ENCODE measurements at regions not wholly inside any gene's neighbourhood (a gene's known extent, or its start where the extent isn't known, plus 50 kb on each side); places are given as distances from the start of the nearest gene placed in this dataset.

DNA sequence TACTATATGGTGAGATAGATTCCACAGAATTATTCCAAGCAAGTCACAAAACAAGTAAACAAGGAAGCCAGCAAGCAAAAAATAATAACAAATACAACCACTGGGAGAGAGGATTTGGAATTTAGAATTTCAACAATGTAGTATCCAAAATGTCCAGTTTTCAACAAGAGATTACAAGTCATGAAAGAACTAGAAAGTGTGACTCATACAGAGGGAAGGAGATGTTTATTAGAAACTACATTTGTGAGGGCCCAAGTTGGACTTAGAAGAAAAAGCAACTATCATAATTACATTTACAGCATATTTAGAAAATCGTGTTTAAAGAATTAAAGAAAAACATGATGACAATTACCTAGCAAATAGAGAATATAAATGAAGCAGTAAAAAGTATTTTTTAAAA, 494.6 kb upstream of the ID4 start:
- no peak for TF ChIP-seq EP300 (IDR thresholded peaks at IDR 0.05)
- TF ChIP-seq, protein P1, sequence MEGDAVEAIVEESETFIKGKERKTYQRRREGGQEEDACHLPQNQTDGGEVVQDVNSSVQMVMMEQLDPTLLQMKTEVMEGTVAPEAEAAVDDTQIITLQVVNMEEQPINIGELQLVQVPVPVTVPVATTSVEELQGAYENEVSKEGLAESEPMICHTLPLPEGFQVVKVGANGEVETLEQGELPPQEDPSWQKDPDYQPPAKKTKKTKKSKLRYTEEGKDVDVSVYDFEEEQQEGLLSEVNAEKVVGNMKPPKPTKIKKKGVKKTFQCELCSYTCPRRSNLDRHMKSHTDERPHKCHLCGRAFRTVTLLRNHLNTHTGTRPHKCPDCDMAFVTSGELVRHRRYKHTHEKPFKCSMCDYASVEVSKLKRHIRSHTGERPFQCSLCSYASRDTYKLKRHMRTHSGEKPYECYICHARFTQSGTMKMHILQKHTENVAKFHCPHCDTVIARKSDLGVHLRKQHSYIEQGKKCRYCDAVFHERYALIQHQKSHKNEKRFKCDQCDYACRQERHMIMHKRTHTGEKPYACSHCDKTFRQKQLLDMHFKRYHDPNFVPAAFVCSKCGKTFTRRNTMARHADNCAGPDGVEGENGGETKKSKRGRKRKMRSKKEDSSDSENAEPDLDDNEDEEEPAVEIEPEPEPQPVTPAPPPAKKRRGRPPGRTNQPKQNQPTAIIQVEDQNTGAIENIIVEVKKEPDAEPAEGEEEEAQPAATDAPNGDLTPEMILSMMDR (IDR thresholded peaks at IDR 0.05) = no peak
- TF ChIP-seq POLR2A (IDR thresholded peaks at IDR 0.05) = no peak

All from upper lobe of left lung (tissue), 4 donors.